Keratinocyte (primary cell): ENCODE measurements at regions not wholly inside any gene's neighbourhood (a gene's known extent, or its start where the extent isn't known, plus 50 kb on each side); places are given as distances from the start of the nearest gene placed in this dataset.

Experiments used
- DNase-seq: peaks from one replicate; pipeline ENCODE4 v3.0.0-alpha.2; 2011; ENCODE audit warnings: low read depth, missing footprints, low spot score
- FAIRE-seq: peaks from 2 replicates; lab custom pipeline; 2011; peaks lifted over from hg19 to GRCh38; lab: Jason Lieb, UNC
- H2AFZ ChIP-seq: 2 replicates; pipeline ENCODE4 v1.6.0; 2012; ENCODE audit warnings: low read length, control low read depth, inconsistent platforms; ENCODE audit not compliant: control insufficient read depth
- H3K27ac ChIP-seq: 2 replicates; pipeline ENCODE4 v1.5.1; 2011; ENCODE audit warnings: low read length; ENCODE audit not compliant: control insufficient read depth, insufficient read depth
- H3K27me3 ChIP-seq: 3 replicates; pipeline ENCODE4 v1.6.0; 2011; ENCODE audit warnings: low read length; ENCODE audit not compliant: control insufficient read depth, insufficient read depth; ENCODE audit errors: extremely low read depth
- H3K36me3 ChIP-seq, 2 experiments: 2 replicates in 1 of 2; 3 replicates in 1 of 2; pipeline ENCODE4 v1.5.1; 2011; ENCODE audit warnings: low read length in 2 of 2, mild to moderate bottlenecking in 1 of 2; ENCODE audit not compliant: control insufficient read depth in 2 of 2, insufficient read depth in 2 of 2; ENCODE audit errors: extremely low read depth in 1 of 2
- H3K4me1 ChIP-seq: 3 replicates; pipeline ENCODE4 v1.5.1; 2011; ENCODE audit warnings: low read length; ENCODE audit not compliant: control insufficient read depth, insufficient read depth; ENCODE audit errors: extremely low read depth
- H3K4me2 ChIP-seq: 3 replicates; pipeline ENCODE4 v1.6.0; 2011; ENCODE audit warnings: low read depth, low read length; ENCODE audit not compliant: control insufficient read depth, insufficient read depth; ENCODE audit errors: extremely low read depth
- H3K4me3 ChIP-seq, 3 experiments: fragments of 200-600 bp in 1 of 3; sonication (generic) in 1 of 3; 2 replicates in 2 of 3; 3 replicates in 1 of 3; pipeline ENCODE4 v1.5.1; 2011 to 2016; ENCODE audit warnings: low read length in 3 of 3, mild to moderate bottlenecking in 3 of 3, control low read depth in 2 of 3, inconsistent platforms in 1 of 3, low read depth in 1 of 3, mixed read lengths in 1 of 3, mixed run types in 1 of 3, moderate library complexity in 1 of 3; ENCODE audit not compliant: control insufficient read depth in 2 of 3, insufficient read depth in 2 of 3; ENCODE audit errors: extremely low read depth in 1 of 3
- H3K79me2 ChIP-seq: 2 replicates; pipeline ENCODE4 v1.6.0; 2012; ENCODE audit warnings: low read length; ENCODE audit not compliant: control insufficient read depth, insufficient read depth
- H3K9ac ChIP-seq: 3 replicates; pipeline ENCODE4 v1.6.0; 2011; ENCODE audit warnings: low read length; ENCODE audit not compliant: control insufficient read depth, insufficient read depth; ENCODE audit errors: extremely low read depth
- H3K9me1 ChIP-seq: 3 replicates; pipeline ENCODE4 v1.6.0; 2011; ENCODE audit warnings: low read length; ENCODE audit not compliant: control insufficient read depth, insufficient read depth; ENCODE audit errors: extremely low read depth
- H3K9me3 ChIP-seq: 2 replicates; pipeline ENCODE4 v1.5.1; 2012; ENCODE audit warnings: low read depth, low read length; ENCODE audit not compliant: control insufficient read depth
- H4K20me1 ChIP-seq: 3 replicates; pipeline ENCODE4 v1.6.0; 2011; ENCODE audit warnings: low read length; ENCODE audit not compliant: control insufficient read depth, insufficient read depth; ENCODE audit errors: extremely low read depth
- EZH2 ChIP-seq: IDR thresholded peaks from one replicate; pipeline ENCODE4 v1.6.1; 2012; ENCODE audit warnings: inconsistent platforms, mild to moderate bottlenecking, low read length, moderate library complexity
- dilution Hi-C: fragments of 300-500 bp; cut with MboI; formaldehyde crosslinking; loops from one replicate; pipeline ENCODE4 v1.7.0; 2020; ENCODE audit warnings: low sequenced_read_pairs; ENCODE audit not compliant: extremely low pct_ligation_motif_present
- TF ChIP-seq, protein P1 (sequence below), 3 experiments: IDR thresholded peaks in 1 of 3; conservative IDR thresholded peaks in 1 of 3; optimal IDR thresholded peaks in 1 of 3; 2 replicates in 2 of 3; 3 replicates in 1 of 3; pipeline versions ENCODE3 to v1.5.1; 2011; ENCODE audit warnings: low read length in 3 of 3, mild to moderate bottlenecking in 3 of 3, moderate library complexity in 2 of 3, control low read depth in 1 of 3, inconsistent platforms in 1 of 3; ENCODE audit not compliant: insufficient read depth in 2 of 3; ENCODE audit errors: extremely low read depth in 1 of 3

GRCh38 chr14:97074856-97075255 lies 277.7 kb downstream of the VRK1 start:
- no peaks in the 10 kb centered on the region for H3K79me2 ChIP-seq
- no peak overlapping the region for H3K27ac ChIP-seq
- H3K27me3 ChIP-seq, result no peaks in the 10 kb centered on the region
- no peak overlapping the region for H3K4me3 ChIP-seq
- DNase-seq (no peak), FAIRE-seq (no peak)
- H3K9me1 ChIP-seq, result no peaks in the 10 kb centered on the region
- dilution Hi-C loops, result no loop called here
- H3K9ac ChIP-seq, result no peak overlapping the region
- H3K36me3 ChIP-seq, result no peaks in the 10 kb centered on the region
- H2AFZ ChIP-seq, result no peak overlapping the region
- no peaks in the 10 kb centered on the region for H3K9me3 ChIP-seq
- H4K20me1 ChIP-seq, result no peaks in the 10 kb centered on the region
- H3K4me2 ChIP-seq, result no peak overlapping the region
- no peak for TF ChIP-seq EZH2
- TF ChIP-seq, protein P1, sequence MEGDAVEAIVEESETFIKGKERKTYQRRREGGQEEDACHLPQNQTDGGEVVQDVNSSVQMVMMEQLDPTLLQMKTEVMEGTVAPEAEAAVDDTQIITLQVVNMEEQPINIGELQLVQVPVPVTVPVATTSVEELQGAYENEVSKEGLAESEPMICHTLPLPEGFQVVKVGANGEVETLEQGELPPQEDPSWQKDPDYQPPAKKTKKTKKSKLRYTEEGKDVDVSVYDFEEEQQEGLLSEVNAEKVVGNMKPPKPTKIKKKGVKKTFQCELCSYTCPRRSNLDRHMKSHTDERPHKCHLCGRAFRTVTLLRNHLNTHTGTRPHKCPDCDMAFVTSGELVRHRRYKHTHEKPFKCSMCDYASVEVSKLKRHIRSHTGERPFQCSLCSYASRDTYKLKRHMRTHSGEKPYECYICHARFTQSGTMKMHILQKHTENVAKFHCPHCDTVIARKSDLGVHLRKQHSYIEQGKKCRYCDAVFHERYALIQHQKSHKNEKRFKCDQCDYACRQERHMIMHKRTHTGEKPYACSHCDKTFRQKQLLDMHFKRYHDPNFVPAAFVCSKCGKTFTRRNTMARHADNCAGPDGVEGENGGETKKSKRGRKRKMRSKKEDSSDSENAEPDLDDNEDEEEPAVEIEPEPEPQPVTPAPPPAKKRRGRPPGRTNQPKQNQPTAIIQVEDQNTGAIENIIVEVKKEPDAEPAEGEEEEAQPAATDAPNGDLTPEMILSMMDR (optimal IDR thresholded peaks at IDR 0.05 in 1 of 3, IDR thresholded peaks at IDR 0.05 in 1 of 3, conservative IDR thresholded peaks at IDR 0.05 in 1 of 3; ENCODE audit: extremely low read depth in 1 of 3, insufficient read depth in 2 of 3, low read length in 3 of 3), result no peak
- no peaks in the 10 kb centered on the region for H3K4me1 ChIP-seq

DNA sequence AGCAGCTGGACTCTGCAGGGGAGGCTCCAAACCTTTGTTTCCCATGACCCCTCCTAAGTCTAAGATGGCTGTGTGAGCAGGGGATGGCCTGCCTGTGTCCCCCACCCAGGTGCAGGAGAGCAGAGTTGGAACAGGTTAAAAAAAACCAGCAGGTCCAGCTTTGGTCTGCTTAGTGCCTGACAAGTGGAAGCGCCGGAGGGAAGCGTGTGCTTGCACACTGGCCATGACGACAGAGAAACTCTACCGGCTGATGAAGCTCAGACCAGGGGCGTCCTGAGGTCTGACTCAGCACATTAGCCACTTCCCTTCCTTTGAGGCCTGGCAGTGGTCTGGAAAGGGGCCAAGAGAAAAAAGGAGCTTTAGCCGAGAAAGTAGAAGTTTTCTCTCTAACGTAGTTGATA lies 280.1 kb downstream of the VRK1 start:
- Histone ChIP-seq H3K9me3 (no peaks in the 10 kb centered on the region), H3K79me2 (no peaks in the 10 kb centered on the region), H3K27me3 (no peaks in the 10 kb centered on the region), H3K4me2 (no peak overlapping the region), H4K20me1 (no peaks in the 10 kb centered on the region), H3K27ac (no peak overlapping the region), H2AFZ (no peak overlapping the region), H3K9me1 (no peaks in the 10 kb centered on the region), H3K4me1 (no peaks in the 10 kb centered on the region), H3K4me3 (no peak overlapping the region), H3K36me3 (no peaks in the 10 kb centered on the region), H3K9ac (no peak overlapping the region)
- dilution Hi-C loops, result no loop called here
- DNase-seq (no peak), FAIRE-seq (no peak)
- TF ChIP-seq, protein P1 (optimal IDR thresholded peaks at IDR 0.05 in 1 of 3, IDR thresholded peaks at IDR 0.05 in 1 of 3, conservative IDR thresholded peaks at IDR 0.05 in 1 of 3; ENCODE audit: extremely low read depth in 1 of 3, insufficient read depth in 2 of 3, low read length in 3 of 3), result no peak
- TF ChIP-seq EZH2, result no peak
